ENCODE measurements at regions not wholly inside any gene's neighbourhood (a gene's known extent, or its start where the extent isn't known, plus 50 kb on each side); places are given as distances from the start of the nearest gene placed in this dataset.
"Not testable (repeated sequence)": the region's sequence is repeated elsewhere in the genome, so short reads cannot be mapped to it uniquely, and the experiment has no call there.

GRCh38 chr10:120115959-120116358, 223.4 kb downstream of the SEC23IP start:
- no peak for DNase-seq

DNA sequence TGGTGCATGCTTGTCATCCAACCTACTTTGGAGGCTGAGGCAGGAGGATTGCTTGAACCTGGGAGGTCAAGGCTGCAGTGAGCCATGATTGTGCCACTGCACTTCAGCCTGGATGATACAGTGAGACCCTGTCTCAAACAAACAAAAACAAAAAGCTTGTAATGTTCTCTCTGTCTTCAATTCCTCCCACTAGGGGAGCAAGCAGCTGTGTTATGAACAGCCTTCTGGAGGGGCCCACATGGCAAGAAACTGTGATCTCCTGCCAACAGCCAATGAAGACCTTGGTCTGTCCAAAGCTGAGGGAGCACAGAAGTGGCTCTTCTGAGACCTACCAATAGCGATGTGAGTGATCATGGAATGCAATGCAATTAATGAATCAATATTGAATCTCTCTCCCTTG, 229.2 kb downstream of the SEC23IP start:
- no peak for DNase-seq

DNA sequence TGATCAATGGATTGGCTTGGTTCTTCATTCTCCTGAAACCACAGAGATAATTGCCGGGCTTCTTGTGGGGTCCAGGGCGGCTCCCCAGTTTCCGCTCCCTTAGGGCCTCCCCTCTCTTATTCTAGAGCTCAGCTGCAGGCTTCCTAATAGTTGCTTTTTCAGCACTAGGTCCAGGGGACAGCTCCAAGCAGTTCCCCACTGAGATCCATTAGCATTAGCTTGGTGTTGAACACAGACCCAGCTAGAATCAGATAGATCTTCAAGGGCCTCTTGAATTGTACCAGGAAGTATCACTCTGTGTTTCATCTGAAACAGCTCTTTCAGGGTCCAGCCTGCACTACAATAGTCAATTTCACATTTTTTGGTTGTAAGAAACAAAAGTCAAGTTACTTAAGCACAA, 238.7 kb downstream of the SEC23IP start:
- DNase-seq: no peak

DNA sequence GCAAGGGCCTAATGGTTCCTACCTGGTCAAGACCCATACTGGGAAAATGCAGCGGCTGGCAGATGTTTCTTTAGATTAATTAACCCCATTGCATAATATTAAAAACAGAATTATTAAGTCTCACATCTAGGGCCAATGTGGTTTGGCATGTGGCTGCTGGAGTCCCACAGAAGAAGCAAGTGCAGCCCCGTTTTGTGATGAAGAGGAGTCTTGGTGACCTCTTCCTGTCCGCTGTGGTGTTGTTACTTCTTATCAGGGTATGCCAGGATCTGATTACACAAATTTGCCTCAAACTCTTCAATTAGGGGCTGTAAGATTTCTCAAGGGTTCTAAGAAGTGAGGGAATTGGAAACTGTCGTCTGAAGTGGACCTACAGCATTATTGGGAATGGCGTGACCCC, 240.3 kb downstream of the SEC23IP start:
- no peak for DNase-seq

DNA sequence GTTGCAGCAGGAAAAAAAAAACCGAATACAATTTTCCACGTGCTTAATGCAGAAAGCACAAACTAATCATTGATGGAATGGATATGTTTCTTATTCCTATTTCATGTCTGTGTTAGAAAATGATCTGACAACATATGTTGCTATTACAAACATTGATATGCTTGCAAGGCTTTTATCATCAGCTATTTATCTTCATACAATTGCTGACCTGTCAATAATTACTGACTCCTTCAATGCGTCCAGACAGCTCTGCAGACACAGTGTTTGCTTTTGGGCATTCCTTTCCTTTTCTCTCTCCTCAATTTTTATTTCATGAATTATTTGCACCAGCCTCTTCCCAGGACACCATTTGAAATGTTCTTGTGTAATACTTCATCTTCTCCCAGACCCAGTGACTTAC, 246.2 kb downstream of the SEC23IP start:
- no peak for DNase-seq

- no peak for DNase-seq
Observed at GRCh38 chr10:120145107-120145506, 252.6 kb downstream of the SEC23IP start.

DNA sequence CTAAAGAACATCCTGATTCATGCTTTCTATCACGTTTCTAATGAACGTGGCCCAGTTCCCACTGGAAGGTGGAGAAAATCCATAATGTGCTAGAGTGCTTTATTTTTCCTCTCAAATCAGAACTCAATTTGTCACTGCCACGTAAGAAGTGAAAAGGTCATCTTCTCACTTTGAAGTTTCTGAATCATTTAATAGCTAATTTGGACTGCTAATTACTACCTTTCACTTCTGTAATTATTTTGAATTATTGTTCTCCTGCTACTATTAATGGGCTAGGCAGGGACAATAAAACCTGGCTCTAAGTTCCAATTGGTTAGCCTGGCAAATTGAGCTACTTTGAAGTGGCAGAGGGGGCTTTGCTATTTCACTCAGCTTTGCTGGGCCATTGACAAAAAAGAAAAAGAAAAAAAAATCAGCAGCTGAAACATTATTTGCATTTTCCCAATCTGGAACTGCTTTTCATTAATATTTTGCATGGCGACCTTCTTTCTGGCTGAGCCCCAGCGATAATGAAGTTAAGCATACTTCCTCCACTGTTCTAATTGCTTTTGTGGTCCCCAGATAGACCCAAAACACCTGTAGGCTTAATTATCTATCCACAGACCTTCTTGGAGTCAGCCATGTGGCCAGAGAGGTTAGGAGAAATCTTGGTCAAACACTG, 264.2 kb downstream of the SEC23IP start:
- DNase-seq: no peak

- DNase-seq: no peak
Observed at GRCh38 chr10:120161111-120161510, 268.6 kb downstream of the SEC23IP start.

GRCh38 chr10:120162471-120162870, 269.9 kb downstream of the SEC23IP start:
- DNase-seq: no peak

GRCh38 chr10:120172356-120172755, 279.8 kb downstream of the SEC23IP start:
- DNase-seq: no peak

DNA sequence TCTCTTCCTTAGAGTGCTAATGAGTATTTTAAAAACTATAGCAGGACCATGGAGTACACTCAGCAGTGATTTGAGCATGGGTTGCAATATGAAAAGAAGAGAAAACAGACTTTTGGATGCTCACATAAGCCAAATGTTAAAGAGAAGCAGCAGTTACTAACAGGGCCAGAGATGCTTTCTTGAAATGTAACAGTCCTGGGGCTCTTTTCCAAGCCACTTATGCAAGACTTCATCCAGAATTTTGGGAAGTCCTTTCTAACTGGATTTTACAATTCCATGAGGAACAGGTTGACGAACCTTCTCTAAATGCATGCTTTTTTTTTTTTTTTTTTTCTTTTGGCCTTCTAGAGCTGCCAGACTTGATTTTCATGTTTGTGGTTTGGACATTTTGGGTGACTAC, 282.0 kb downstream of the SEC23IP start:
- DNase-seq: no peak

GRCh38 chr10:120177330-120177729, 279.7 kb upstream of the PLPP4 start:
- no peak for DNase-seq

DNA sequence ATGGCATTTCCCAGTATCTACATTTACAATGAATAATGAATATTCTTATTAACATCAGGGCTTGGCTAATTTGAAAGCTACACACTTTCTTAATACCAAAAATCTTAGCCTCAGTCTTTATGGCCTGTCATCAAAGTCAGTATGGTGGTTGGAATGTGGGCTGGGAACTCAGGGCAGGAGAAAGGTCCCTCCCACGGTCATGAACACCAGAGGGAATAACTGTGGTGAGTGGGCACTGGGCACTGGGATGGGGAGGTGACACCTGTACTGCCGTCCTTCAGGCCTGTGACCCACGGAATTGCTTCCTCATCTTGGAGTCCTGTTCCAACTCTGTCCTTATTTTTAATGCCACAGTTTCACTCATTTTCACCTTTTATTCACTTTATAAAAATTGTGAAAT, 276.9 kb upstream of the PLPP4 start:
- no peak for DNase-seq

DNA sequence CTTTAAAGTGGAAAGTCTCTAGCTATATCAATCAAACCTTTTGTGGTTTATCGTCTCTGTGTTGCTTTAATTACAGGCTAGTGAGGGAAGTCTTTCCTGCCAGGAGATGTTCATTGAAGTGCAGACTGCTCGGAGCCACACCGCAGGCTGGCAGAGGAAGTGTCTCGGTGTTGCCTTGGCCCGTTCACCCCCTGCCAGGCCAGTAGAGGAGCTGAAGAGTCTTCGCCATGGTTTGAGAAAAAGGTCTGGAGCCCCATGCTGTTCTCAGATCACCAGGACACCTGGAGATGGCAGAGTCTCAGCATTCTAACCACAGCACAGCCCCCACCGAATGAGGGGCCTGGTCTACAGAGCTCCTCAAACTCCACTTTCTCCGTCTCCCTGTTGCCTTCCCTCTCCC, 275.9 kb upstream of the PLPP4 start:
- DNase-seq: no peak

GRCh38 chr10:120182431-120182830, 274.6 kb upstream of the PLPP4 start:
- no peak for DNase-seq

GRCh38 chr10:120183546-120183945, 273.5 kb upstream of the PLPP4 start:
- DNase-seq: no peak

- no peak for DNase-seq
Observed at GRCh38 chr10:120184547-120185337, 272.3 kb upstream of the PLPP4 start.

DNA sequence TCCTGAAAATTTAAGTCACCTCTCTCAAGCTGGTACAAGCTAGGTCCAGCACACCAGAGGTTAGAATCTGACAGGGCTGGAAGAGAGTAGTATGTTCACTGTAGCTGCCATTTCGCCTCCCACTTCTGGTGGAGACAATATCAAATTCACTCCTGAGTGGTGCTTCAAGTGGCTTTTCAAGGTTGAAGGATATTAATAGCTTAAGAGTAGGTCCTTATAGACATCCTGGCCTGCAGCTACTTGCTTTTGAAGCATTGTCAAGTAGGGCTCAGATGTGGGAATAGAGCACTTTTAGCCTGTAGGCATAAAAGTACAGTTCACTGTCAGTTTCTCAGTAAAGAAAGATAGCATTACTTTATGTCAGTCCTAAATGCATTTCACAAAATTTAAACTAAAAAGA, 270.5 kb upstream of the PLPP4 start:
- DNase-seq: no peak

DNA sequence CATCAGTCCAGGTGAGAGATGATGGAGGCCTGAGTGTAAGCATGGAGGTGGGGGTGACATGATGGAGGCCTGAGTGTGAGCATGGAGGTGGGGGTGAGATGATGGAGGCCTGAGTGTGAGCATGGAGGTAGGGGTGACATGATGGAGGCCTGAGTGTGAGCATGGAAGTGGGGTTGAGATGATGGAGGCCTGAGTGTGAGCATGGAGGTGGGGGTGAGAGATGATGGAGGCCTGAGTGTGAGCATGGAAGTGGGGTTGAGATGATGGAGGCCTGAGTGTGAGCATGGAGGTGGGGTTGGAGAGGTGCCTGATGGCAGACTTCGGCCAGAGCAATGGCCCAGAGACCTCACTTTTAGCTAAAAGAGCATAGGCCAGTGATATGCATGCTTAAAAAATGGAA, 269.9 kb upstream of the PLPP4 start:
- not testable (repeated sequence) for DNase-seq

DNA sequence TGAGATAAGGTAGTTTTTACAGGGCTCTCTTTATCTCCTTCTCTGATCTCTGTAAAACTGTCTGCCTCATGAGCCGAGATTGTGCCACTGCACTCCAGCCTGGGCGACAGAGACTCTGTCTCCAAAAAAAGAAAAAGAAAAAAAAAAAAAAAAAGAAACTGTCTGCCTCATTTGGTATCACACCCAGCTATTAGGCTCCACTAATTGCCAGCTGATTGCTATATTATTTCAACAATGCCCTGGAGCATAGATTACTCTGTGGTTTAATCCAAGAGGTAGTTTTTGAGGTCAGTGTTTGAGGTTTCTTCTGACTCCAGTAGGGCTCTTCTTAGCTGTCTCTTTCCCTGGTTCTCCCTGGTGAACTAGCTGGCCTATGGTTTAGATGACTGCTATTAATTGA, 268.1 kb upstream of the PLPP4 start:
- DNase-seq: no peak

DNA sequence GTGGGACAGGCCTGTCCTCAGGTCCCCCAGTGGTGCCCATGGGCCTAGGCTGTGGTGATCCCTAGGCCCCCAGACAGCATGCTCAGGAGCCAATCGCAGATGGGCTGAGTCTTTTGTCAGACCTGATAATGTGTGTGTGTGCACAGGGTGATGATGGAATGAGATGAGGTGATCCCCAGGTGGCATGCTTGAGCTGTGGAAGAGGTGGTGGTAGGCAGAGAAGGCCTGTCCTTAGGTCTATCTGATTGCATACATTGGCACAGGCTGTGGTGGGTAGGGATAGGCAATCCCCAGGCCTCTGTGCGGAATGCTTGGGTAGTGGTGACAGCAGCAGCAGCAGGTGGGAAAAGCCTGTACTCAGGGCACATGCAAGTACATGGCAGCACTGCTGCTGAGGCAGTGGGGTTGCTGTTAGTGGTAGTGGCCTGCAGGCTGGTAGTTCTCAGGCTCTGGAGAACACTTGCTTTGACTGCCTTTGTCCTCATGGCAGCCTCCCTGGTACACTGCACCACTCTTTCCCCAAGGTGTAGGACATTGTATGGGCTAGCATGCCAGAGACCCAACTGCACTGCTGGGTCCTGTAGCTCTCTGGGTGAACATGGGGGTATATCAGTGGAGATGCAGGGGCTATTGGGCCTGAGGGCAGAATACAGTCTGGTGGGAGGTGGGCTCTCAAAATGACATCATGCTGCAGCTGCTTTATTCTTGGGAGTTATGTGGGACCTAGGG, 260.9 kb upstream of the PLPP4 start:
- DNase-seq: no peak

DNA sequence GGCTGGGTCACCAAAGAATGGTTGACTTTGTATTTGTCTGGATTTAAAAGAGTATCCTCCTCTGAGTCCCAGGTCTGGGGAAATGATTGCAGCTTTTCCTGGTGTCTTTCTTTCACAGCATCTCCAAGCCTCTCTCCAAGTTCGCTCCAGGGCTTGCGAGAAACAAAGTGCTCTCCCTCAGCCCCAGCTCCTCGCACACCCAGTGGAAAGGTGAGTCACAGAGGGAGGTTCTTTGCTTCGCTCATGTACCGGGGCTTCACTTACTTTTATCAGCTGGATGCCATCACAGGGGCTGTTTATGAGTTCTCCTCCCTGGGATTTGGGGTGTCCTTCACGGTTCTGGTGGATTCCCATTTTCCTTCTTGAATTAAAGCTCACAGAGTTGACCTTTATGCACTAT, 252.2 kb upstream of the PLPP4 start:
- no peak for DNase-seq

- DNase-seq: no peak
Observed at GRCh38 chr10:120205368-120206018, 251.5 kb upstream of the PLPP4 start.

- no peak for DNase-seq
Observed at GRCh38 chr10:120208488-120208887, 248.5 kb upstream of the PLPP4 start.

All from NK-92 treated with Interleukin-12 subunit alpha and Interleukin-12 subunit beta, amount 100 ng/mL, for 24 hours (cell line).